ENCODE measurements at regions not wholly inside any gene's neighbourhood (a gene's known extent, or its start where the extent isn't known, plus 50 kb on each side); places are given as distances from the start of the nearest gene placed in this dataset.

GRCh38 chr9:13993632-13994185 lies 320.2 kb downstream of the NFIB start:
- H3K9ac ChIP-seq (ENCODE audit: low read length in 3 of 3), result no peak overlapping the region
- H3K36me3 ChIP-seq (ENCODE audit: control insufficient read depth in 2 of 3, insufficient read depth in 3 of 3, low read length in 3 of 3), result no peaks in the 10 kb centered on the region
- no peak for FAIRE-seq
- DNase-seq, result peak in 2 of 5 donors; percentile 21 to 31
- H3K9me3 ChIP-seq (ENCODE audit: control insufficient read depth in 2 of 3, insufficient read depth in 1 of 3, low read length in 3 of 3), result peaks cover 0 to 5% (median 0%) of the 10 kb centered on the region in 3 donors
- H3K4me1 ChIP-seq (ENCODE audit: control insufficient read depth in 2 of 3, insufficient read depth in 2 of 3, low read depth in 1 of 3, low read length in 3 of 3), result peaks cover 0 to 2% (median 0%) of the 10 kb centered on the region in 3 donors
- H3K27ac ChIP-seq (ENCODE audit: low read depth in 2 of 2, low read length in 2 of 2), result no peak overlapping the region
- intact Hi-C loops (cut with DNase I), result no loop called here
- no peak overlapping the region for H3K4me3 ChIP-seq (ENCODE audit: low read length in 3 of 3)
- TF ChIP-seq, protein P1, sequence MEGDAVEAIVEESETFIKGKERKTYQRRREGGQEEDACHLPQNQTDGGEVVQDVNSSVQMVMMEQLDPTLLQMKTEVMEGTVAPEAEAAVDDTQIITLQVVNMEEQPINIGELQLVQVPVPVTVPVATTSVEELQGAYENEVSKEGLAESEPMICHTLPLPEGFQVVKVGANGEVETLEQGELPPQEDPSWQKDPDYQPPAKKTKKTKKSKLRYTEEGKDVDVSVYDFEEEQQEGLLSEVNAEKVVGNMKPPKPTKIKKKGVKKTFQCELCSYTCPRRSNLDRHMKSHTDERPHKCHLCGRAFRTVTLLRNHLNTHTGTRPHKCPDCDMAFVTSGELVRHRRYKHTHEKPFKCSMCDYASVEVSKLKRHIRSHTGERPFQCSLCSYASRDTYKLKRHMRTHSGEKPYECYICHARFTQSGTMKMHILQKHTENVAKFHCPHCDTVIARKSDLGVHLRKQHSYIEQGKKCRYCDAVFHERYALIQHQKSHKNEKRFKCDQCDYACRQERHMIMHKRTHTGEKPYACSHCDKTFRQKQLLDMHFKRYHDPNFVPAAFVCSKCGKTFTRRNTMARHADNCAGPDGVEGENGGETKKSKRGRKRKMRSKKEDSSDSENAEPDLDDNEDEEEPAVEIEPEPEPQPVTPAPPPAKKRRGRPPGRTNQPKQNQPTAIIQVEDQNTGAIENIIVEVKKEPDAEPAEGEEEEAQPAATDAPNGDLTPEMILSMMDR (IDR thresholded peaks at IDR 0.05; ENCODE audit: borderline replicate concordance, extremely low read depth, insufficient read depth), result no peak
- no peaks in the 10 kb centered on the region for H3K27me3 ChIP-seq (ENCODE audit: control insufficient read depth, insufficient read depth, low read length)

DNA sequence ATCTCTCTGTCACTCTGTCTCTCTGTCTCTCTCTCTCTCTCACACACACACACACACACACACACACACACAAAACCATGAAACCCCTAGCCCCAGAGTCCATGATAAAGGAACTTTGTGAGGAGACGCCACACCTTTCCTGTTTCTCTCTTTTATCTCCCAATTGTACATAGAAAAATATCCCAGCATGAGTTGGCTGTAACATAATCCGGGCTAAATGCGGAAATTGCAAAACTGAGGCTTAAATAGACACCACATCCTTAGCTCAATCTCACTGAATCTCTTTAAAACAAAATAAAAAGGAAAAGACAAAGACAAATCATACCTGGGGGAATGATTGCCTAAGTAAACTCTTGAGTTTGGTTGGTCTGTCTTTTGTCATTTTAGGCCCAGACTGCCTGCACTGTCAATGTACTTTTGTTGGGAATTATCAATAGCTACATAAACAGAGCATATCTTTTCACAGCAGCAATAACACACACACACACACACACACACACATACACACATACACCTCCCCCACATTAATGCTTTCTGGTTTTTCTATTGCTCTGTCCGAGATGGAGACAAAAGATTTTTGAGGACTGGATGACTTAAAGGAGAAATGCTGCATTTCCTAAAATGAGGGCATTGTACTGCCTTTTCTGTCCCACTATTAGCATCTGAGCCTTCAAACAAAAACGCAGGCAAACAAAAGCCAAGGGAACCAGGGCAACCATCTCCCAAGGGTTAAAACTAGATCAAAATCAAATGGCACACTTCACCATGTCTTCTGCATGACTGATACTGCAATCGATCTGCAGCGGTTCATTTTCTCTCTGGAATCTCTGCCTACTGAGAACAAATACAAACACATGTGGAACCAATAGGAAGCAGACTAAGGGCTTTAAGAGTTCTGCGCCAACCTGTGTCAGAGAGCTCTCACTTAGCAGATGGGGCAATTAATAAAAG lies 321.5 kb downstream of the NFIB start:
- H3K27me3 ChIP-seq (ENCODE audit: control insufficient read depth, insufficient read depth, low read length), result no peaks in the 10 kb centered on the region
- H3K9me3 ChIP-seq (ENCODE audit: control insufficient read depth in 2 of 3, insufficient read depth in 1 of 3, low read length in 3 of 3), result peaks cover 0 to 5% (median 0%) of the 10 kb centered on the region in 3 donors
- TF ChIP-seq, protein P1 (IDR thresholded peaks at IDR 0.05; ENCODE audit: borderline replicate concordance, extremely low read depth, insufficient read depth), result no peak
- intact Hi-C loops (cut with DNase I), result no loop called here
- H3K27ac ChIP-seq (ENCODE audit: low read depth in 2 of 2, low read length in 2 of 2), result no peak overlapping the region
- DNase-seq (no peak), FAIRE-seq (no peak)
- peaks cover 0 to 2% (median 0%) of the 10 kb centered on the region in 3 donors for H3K4me1 ChIP-seq (ENCODE audit: control insufficient read depth in 2 of 3, insufficient read depth in 2 of 3, low read depth in 1 of 3, low read length in 3 of 3)
- no peaks in the 10 kb centered on the region for H3K36me3 ChIP-seq (ENCODE audit: control insufficient read depth in 2 of 3, insufficient read depth in 3 of 3, low read length in 3 of 3)
- no peak overlapping the region for H3K4me3 ChIP-seq (ENCODE audit: low read length in 3 of 3)
- H3K9ac ChIP-seq (ENCODE audit: low read length in 3 of 3), result no peak overlapping the region

- H3K27ac ChIP-seq (ENCODE audit: low read depth in 2 of 2, low read length in 2 of 2), result no peak overlapping the region
- intact Hi-C loops (cut with DNase I), result no loop called here
- H3K36me3 ChIP-seq (ENCODE audit: control insufficient read depth in 2 of 3, insufficient read depth in 3 of 3, low read length in 3 of 3), result no peaks in the 10 kb centered on the region
- H3K4me3 ChIP-seq (ENCODE audit: low read length in 3 of 3), result no peak overlapping the region
- peaks cover 0 to 2% (median 0%) of the 10 kb centered on the region in 3 donors for H3K4me1 ChIP-seq (ENCODE audit: control insufficient read depth in 2 of 3, insufficient read depth in 2 of 3, low read depth in 1 of 3, low read length in 3 of 3)
- H3K27me3 ChIP-seq (ENCODE audit: control insufficient read depth, insufficient read depth, low read length), result no peaks in the 10 kb centered on the region
- H3K9me3 ChIP-seq (ENCODE audit: control insufficient read depth in 2 of 3, insufficient read depth in 1 of 3, low read length in 3 of 3), result peaks cover 0 to 5% (median 0%) of the 10 kb centered on the region in 3 donors
- H3K9ac ChIP-seq (ENCODE audit: low read length in 3 of 3), result no peak overlapping the region
- FAIRE-seq (no peak), DNase-seq (no peak)
- TF ChIP-seq, protein P1 (IDR thresholded peaks at IDR 0.05; ENCODE audit: borderline replicate concordance, extremely low read depth, insufficient read depth), result no peak
These were observed 322.5 kb downstream of the NFIB start for GRCh38 chr9:13991395-13991794.

All from kidney (tissue), 13 donors.